Astrocyte (in vitro differentiated cells and primary cell): ENCODE measurements at regions not wholly inside any gene's neighbourhood (a gene's known extent, or its start where the extent isn't known, plus 50 kb on each side); places are given as distances from the start of the nearest gene placed in this dataset.

ENCODE experiments used
- EZH2 ChIP-seq: IDR thresholded peaks from 2 replicates; pipeline ENCODE4 v1.6.1; 2012; ENCODE audit warnings: mild to moderate bottlenecking, low read length, inconsistent platforms; ENCODE audit not compliant: insufficient read depth
- TF ChIP-seq, protein P1 (sequence below): IDR thresholded peaks from 2 replicates; pipeline ENCODE4 v1.5.1; 2011; ENCODE audit warnings: low read depth, mild to moderate bottlenecking, inconsistent platforms, low read length, moderate library complexity; ENCODE audit not compliant: insufficient read depth

DNA sequence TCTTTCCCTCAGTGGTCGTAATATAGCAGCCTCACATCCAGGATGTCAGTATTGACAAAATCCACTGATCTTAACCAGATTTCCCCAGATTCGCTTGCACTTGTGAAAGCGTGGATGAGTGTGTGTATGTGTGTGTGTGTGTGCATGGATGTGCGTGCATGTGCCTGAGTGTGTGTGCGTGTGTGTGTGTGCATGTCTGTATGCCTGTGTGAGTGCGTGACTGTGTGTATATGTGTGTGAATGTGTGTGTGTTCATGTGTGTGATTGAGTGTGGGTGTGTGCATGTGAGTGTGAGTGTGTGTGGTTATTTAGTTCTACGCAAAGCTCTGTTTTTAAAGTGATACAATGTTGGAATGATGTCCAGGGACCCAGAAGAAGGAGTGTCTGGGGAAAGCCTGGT, 723.2 kb downstream of the BRD1 start:
- TF ChIP-seq, protein P1, sequence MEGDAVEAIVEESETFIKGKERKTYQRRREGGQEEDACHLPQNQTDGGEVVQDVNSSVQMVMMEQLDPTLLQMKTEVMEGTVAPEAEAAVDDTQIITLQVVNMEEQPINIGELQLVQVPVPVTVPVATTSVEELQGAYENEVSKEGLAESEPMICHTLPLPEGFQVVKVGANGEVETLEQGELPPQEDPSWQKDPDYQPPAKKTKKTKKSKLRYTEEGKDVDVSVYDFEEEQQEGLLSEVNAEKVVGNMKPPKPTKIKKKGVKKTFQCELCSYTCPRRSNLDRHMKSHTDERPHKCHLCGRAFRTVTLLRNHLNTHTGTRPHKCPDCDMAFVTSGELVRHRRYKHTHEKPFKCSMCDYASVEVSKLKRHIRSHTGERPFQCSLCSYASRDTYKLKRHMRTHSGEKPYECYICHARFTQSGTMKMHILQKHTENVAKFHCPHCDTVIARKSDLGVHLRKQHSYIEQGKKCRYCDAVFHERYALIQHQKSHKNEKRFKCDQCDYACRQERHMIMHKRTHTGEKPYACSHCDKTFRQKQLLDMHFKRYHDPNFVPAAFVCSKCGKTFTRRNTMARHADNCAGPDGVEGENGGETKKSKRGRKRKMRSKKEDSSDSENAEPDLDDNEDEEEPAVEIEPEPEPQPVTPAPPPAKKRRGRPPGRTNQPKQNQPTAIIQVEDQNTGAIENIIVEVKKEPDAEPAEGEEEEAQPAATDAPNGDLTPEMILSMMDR: no peak
- TF ChIP-seq EZH2: no peak
